ENCODE measurements at regions not wholly inside any gene's neighbourhood (a gene's known extent, or its start where the extent isn't known, plus 50 kb on each side); places are given as distances from the start of the nearest gene placed in this dataset.

- intact Hi-C loops (cut with micrococcal nuclease): no loop called here
These were observed 132.9 kb upstream of the IL12A start for GRCh38 chr3:159855599-159856346.

- intact Hi-C loops (cut with micrococcal nuclease): no loop called here
These were observed 132.0 kb upstream of the IL12A start for GRCh38 chr3:159856590-159857104.

- intact Hi-C loops (cut with micrococcal nuclease): no loop called here
These were observed 130.8 kb upstream of the IL12A start for GRCh38 chr3:159857840-159858239.

GRCh38 chr3:159858650-159859049 is 130.0 kb upstream of the IL12A start:
- intact Hi-C loops (cut with micrococcal nuclease): no loop called here

GRCh38 chr3:159859424-159859823 is 129.2 kb upstream of the IL12A start:
- intact Hi-C loops (cut with micrococcal nuclease): no loop called here

GRCh38 chr3:159859836-159860235 is 128.8 kb upstream of the IL12A start:
- intact Hi-C loops (cut with micrococcal nuclease): no loop called here

- intact Hi-C loops (cut with micrococcal nuclease): no loop called here
These were observed 128.1 kb upstream of the IL12A start for GRCh38 chr3:159860269-159861116.

GRCh38 chr3:159861369-159861987 is 127.2 kb upstream of the IL12A start:
- intact Hi-C loops (cut with micrococcal nuclease): no loop called here

- intact Hi-C loops (cut with micrococcal nuclease): no loop called here
These were observed 123.5 kb upstream of the IL12A start for GRCh38 chr3:159865041-159865579.

- intact Hi-C loops (cut with micrococcal nuclease): no loop called here
These were observed 122.4 kb upstream of the IL12A start for GRCh38 chr3:159866201-159866746.

GRCh38 chr3:159867372-159867771 is 121.3 kb upstream of the IL12A start:
- intact Hi-C loops (cut with micrococcal nuclease): no loop called here

- intact Hi-C loops (cut with micrococcal nuclease): no loop called here
These were observed 117.9 kb upstream of the IL12A start for GRCh38 chr3:159870723-159871122.

- intact Hi-C loops (cut with micrococcal nuclease): no loop called here
These were observed 116.1 kb upstream of the IL12A start for GRCh38 chr3:159872374-159873109.

GRCh38 chr3:159875116-159875515 is 113.5 kb upstream of the IL12A start:
- intact Hi-C loops (cut with micrococcal nuclease): no loop called here

- intact Hi-C loops (cut with micrococcal nuclease): no loop called here
These were observed 110.7 kb upstream of the IL12A start for GRCh38 chr3:159877924-159878323.

GRCh38 chr3:159879146-159879545 is 109.5 kb upstream of the IL12A start:
- intact Hi-C loops (cut with micrococcal nuclease): no loop called here

- intact Hi-C loops (cut with micrococcal nuclease): no loop called here
These were observed 109.0 kb upstream of the IL12A start for GRCh38 chr3:159879598-159879997.

GRCh38 chr3:159881208-159881607 is 107.4 kb upstream of the IL12A start:
- intact Hi-C loops (cut with micrococcal nuclease): loop anchor here (5.0 to 10.0 kb wide), 2 partner anchors 344 to 461 kb away; partner anchors contain the start of gene C3orf80

GRCh38 chr3:159881828-159882309 is 106.8 kb upstream of the IL12A start:
- intact Hi-C loops (cut with micrococcal nuclease): loop anchor here (5.0 to 10.0 kb wide), 2 partner anchors 343 to 460 kb away; partner anchors contain the start of gene C3orf80

GRCh38 chr3:159882367-159882766 is 106.3 kb upstream of the IL12A start:
- intact Hi-C loops (cut with micrococcal nuclease): loop anchor here (5.0 to 10.0 kb wide), 2 partner anchors 342 to 460 kb away; partner anchors contain the start of gene C3orf80
